GM21723 (cell line): ENCODE measurements at regions not wholly inside any gene's neighbourhood (a gene's known extent, or its start where the extent isn't known, plus 50 kb on each side); places are given as distances from the start of the nearest gene placed in this dataset.
"Not testable (repeated sequence)": the region's sequence is repeated elsewhere in the genome, so short reads cannot be mapped to it uniquely, and the experiment has no call there.

Experiments
- ATAC-seq: cut with Tn5 transposase; IDR thresholded peaks from one replicate; pipeline ENCODE4 v1.9.1; 2021; ENCODE audit warnings: mild to moderate bottlenecking, moderate library complexity; ENCODE audit not compliant: unreplicated experiment

DNA sequence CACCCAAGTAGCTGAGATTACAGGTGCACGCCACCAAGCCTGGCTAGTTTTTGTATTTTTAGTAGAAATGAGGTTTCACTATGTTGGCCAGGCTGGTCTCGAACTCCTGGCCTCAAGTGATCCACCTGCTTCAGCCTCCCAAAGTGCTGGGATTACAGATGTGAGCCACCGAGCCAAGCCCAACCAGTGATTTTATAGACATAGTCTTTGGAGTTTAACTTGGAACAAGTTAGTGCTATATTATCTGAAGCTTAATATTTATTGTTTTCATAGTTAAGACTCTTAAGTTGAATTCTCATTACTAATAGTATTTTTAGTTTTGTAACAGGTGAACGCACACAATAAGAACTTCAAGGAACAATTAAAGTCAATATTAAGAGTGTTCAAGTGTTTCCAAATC is 122.1 kb downstream of the SPAG6 start:
- ATAC-seq, result not testable (repeated sequence)

DNA sequence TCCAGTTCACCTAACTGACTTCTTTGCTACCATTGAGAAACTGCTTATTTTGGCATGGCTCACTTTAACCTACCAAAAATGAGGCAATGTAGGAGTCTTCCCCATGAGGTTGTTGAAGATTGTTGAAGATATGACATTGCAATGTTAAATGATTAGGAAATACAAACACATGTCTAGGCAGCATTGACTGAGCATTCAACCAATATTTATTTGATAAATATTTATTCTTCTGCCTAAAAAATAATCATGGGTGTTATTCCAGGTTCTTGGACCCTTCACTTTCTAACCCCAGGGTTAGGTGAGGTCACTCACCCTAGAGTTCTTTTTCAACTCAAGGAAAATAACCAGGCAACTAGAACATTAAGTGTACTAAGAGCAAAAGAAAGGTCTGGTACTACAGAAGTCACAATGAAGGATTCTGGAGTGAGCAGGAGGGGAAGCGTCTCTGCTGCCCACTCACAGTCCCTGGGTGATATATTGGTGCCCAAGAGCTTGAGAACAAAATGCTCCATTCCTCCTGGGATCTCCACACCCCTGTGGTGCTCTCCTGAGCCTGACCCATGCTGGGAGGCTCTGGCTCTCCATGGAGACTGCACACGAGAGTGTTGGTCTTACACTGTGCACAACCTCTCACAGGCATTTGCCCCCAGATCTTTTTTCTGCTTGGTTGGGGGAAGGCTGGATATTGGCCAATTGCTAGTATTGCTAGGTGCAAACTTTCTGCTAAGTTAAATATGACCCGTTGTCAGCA is 123.4 kb downstream of the SPAG6 start:
- no peak for ATAC-seq

DNA sequence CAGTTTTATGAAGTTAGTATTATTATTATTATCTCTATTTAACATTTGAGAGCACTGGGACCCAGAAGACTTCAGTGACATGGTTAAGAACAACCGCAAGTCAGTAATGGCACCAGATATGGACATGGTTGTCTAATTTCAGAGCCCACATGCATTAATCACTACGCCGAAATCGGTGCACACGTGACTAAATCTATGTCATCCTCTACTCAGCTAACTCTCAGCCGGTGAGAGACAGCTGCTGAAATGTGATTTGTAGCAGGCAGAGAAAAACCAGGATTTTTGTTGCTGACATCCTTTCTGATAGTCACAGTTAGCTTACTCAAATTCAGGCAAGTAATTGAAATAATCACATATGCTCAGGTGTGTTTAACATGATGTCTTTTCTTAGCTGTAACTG is 127.7 kb downstream of the SPAG6 start:
- no peak for ATAC-seq

DNA sequence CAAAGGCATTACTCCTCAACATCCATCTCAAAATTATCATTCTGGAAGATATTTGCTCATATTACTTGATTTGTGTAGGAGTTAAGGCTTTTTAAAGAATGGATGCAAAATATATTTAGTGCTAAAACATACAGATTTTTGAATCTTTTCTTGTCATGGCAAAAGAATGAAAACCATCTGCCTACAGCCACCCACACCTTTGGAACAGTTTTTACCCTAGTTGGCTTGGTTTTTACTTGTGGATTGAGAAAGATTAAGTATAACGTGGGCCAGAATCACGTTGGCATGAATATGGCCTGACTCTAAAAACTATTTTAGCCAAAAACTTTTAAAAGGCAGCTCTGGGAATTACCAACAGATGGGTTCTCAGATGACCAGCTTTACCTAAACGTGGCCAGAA is 128.2 kb downstream of the SPAG6 start:
- no peak for ATAC-seq

DNA sequence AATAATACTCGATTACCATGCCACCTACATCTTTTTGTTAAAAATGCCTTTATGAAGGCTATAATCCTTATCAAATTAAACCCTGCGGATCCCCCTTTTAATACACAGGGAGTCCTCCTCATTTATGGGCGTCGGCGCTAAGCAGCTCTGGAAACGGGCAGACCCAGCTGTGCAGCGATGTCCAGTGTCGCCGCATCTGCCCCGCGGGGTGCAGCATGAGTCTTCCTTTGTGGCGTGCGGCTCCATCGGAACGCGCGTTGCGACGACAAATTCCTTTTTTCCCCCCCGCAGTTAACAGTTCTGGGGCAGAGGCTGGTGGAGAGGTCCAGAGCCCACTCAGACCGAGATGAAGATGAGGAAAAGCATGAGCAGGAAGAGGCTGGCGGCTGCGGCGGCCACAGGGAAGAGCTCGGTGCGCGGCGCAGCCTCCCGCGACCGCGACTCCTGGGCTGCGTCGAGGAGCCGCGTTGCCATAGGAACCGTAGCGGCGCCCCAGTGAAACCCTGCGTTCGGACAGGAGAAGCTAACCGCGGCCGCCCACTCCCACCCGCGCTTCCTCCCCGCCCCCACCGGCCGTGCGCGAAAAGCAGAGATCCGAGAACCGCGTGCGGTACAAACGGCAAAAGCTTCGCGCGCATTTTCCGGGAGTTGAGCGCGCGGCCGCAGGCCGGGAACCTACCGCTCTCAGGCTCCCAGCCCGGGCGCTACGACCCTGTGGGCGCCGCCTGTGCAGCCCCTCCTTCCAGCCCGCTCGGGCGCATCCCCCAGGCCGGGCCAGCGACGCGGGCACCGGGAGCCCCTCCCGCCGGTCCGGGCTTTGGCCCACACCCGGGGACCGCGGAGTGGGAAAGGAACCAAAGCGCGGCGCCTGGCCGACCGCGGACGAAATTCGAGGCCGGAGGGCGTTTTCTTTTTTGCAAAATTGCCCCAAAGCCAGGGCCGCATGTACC is 130.6 kb downstream of the SPAG6 start:
- ATAC-seq, result peak; percentile 48

DNA sequence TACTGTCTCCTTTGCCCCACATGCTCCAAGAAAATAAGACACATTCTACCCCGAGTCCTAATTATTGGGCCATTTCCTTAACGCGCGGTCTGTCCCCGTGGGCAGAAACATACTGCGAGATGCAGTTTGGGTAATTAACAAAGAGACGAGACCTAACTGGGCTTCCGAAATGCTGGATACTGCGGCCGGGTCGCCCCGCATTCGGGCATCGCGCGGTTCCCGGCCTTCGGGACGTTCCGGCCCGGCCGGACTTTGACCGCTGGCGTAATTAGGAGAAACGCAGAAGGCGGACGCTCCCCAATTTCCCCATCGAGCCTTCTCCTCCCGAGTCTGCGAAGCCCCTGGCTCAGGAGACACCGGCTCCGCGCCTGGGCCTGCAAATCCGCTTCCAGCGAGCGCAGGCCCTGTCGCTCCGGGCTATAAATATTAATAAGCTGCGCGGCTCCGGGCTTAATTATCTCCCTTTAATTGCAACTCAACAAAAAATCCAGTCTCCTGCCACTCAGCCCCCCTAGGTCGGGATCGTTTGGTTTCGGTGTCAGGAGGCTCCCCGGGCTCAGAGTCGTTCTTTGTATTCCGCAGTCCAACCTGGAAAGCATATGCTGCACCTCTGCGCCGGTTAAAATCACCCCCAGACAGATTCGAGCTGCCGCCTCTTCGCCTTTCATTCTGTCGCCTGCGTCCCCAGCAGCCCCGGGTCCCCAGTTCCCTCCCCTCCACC is 131.5 kb downstream of the SPAG6 start:
- no peak for ATAC-seq

DNA sequence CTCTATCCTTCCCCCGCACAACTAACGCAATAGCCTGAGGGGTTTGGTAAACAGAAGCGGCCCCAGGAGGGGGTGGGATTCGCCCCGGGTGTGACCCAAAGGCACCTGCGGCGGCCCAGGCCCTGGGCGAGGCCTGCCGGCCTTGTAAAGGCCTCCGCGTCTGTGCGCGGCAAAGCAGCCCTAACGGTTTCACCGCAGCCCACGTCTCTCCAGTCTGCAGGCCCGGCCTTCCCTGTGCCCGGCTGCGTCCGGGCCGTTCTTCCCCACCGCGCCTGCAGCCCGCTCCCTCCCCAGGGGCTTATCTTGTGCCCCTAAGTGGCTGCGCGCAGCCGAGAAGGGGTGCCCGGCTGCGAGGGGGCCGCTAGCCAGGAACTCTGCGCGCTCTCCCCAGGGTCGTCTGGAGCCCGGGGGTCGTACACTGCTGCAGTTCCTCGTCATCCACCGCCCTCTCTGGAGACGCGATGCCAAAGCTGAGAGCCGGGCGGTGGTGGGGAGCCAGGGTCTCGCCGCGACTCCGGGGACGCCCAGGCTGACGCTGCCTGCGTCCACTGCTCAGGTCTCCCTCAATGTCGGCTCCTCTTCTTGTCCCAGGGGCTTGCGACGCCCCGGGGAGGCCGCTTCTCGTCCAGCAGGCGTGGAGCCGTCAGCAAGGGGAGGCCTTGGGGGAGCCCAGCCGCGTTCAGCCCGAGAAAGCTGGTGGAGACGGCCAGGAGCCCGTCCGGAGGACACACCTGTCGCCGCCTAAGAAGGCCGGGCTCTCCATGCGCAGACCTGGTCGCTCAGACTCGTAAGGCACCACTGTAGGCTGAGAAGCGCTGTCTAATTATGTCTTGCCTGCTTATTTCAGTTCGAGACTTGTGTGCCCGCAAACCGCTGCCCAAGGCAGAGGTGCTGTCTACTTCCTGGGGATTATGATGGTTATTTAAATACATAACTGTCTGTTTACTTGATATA is 132.3 kb downstream of the SPAG6 start:
- no peak for ATAC-seq

DNA sequence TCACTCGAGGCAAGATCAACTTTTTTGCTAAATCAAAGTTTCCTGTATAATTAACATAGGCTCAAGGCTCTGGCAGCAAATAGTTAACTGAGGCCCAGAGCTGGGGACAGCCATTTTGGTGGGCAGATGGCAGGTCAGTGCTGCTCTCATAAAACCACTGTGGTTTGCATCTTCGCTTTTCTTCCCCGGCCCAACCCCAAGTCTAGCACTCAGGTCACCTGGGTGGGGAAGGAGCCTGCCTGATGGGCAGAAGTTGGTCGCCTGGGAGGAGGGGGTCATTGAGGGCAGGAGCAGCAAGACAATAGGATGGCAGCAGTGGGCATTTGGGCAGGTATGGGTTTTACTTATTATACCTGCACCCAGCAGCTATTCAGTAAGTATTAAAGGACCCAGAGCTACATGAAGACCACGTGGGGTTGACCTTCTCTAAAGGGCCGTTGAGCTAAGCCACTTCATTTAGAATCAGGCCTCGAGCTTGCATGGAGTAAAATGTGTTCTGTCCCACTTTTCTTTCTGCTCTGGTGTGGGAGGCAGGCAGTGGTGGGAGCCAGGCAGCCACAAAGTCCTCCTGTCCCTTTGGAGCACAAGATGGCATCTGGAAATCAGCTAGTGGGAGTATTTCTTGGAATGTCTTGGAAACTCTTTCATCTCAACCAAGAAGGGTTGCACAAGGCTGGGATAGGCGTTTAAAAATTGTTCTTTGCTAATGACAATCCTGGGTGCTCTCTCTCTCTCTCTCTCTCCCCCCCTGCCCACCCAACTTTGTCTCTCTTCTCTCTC is 133.4 kb downstream of the SPAG6 start:
- no peak for ATAC-seq

DNA sequence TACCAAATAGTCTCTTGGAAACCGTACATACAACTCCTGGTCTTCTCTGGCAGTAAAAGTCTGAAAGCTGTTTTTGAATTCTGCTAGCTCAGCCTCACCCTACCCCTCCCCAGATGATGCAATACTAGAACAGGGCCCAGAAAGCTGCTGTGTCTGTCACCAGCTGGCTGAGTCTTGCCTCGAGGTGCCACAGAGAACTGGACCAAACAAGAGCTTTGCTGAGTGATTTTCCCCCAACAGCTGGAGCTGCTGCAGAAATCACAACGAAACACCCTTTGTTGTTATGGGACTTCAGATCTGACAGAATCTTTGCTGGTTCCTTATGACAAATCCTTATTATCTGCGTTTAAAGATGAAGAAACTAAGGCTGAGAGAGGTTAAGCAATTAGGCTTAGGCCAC is 134.1 kb downstream of the SPAG6 start:
- no peak for ATAC-seq

DNA sequence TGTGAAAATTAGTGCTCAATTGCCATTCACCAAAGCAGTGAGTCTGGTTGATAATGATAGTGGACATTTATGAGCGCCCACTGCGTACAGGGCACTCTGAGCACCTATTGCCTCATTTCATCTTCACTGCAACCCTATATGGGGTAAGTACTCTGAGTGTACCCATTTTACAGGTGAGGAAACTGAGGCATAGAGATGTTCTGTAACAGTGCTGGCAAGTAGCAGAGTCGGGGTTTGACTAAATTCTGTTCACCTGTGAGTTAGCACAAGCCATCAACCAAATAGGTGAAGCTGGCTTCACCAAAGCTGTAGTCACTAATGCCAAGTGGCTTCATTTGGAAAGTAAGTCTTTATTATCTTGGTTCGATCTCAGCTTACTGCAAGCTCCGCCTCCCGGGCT is 135.8 kb downstream of the SPAG6 start:
- no peak for ATAC-seq

DNA sequence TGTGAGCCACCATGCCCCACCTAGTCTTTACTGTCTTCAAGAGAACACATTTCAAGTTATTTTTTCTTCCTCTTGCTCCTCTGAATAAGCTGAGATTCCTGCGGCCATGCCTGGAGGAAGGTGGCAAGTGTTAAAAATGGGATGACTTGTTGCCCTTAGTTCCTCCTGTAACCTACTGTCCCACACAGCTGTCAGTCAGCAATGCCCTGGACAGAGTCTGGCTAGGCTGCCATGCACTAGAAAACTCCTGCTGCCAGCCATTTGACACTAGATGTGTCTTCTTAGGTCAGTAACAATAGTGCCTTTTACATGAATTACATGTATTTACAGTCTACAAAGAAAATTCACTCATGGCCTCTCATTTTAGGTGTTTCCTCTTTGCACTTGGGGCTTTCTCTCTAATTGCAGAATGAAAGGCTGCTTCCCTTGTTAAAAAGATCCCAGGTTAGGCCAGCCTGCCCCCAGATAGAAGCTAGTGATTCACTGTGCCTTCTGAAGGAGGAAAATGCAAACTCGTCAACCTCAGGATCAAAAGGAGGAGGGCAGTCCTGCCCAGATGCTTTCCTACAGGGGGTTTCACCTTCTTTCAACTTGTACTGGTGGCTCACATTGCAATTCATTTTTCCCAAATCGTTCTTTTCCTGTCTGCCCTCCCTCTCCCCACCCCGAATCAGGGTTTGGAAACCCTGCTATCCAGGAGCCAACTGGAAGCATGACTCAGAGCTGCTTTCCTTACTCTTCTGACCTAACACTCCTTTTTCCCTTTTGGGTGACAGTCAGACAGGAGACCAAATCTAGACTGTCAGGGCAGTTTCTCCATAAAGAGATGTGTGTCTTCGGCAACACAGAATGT is 136.6 kb downstream of the SPAG6 start:
- no peak for ATAC-seq

DNA sequence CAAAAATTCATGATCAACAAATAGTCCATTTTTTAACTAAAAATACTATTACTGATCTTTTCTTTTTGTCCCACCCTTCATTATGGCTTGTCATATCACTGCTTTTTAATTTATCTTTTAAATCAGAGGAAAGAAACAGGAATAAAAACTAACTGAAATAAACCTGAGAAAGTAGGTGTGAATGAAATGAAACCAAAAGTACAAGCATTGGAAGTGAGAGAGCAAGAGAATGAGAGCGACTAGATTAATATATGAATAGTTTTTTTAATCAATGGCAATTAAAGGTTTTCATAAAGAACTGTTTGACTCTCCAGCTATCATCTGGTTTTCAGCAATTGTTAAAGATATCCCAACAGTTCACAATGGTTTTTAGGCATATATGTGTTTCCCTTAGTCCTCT is 137.8 kb downstream of the SPAG6 start:
- ATAC-seq, result no peak
